ENCODE measurements at regions not wholly inside any gene's neighbourhood (a gene's known extent, or its start where the extent isn't known, plus 50 kb on each side); places are given as distances from the start of the nearest gene placed in this dataset.
A peak's percentile ranks its signal among the peaks of the same experiment; 100 is the strongest.

- TF ChIP-seq CTCF (IDR thresholded peaks at IDR 0.05) = no peak
Measured at GRCh38 chr13:104320446-104320845, 1254.2 kb upstream of the SLC10A2 start.

GRCh38 chr13:104318121-104318520 lies 1251.9 kb upstream of the SLC10A2 start:
- TF ChIP-seq CTCF (IDR thresholded peaks at IDR 0.05) = peak; percentile 70

GRCh38 chr13:104315606-104316005 lies 1249.4 kb upstream of the SLC10A2 start:
- TF ChIP-seq CTCF (IDR thresholded peaks at IDR 0.05) = no peak

- TF ChIP-seq CTCF (IDR thresholded peaks at IDR 0.05) = no peak
Measured at GRCh38 chr13:104314926-104315535, 1248.8 kb upstream of the SLC10A2 start.

DNA sequence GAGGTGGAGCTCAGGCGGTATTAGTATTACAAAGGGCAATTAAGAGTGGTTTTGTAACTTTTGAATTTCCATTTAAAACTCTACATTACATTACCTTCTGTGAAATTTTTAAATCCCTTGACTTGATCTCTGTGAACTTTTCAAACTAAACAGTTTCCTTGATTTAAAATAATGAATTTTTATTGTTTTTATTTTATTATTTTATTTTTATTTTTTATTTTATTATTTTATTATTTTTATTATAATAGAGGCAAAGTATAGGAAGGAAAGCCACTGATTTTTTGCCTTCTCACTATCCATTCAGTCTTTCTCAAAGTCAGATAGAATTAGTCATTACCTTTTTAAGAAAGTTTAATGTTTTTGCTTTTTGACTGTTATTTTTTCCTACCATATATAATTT lies 1248.1 kb upstream of the SLC10A2 start:
- no peak for TF ChIP-seq CTCF (IDR thresholded peaks at IDR 0.05)

DNA sequence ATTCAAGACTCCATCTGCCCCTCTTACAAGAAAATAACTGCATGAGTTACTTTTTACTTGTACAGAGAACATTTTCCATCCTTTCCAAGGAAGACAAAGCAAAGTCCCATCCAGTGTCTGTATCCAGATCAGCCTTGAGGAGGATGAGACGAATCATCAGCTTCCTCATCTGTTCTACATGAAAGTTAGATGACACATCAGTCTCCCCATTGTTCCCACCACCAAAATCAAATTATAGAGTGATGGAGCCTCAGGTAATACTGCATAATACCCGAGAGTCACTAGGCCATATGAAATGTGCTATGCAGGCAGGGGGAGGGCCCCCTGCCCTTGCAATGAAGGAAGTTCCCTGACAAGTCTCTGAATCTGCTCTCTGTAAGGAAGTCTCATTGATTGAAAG lies 1244.6 kb upstream of the SLC10A2 start:
- TF ChIP-seq CTCF (IDR thresholded peaks at IDR 0.05) = no peak

DNA sequence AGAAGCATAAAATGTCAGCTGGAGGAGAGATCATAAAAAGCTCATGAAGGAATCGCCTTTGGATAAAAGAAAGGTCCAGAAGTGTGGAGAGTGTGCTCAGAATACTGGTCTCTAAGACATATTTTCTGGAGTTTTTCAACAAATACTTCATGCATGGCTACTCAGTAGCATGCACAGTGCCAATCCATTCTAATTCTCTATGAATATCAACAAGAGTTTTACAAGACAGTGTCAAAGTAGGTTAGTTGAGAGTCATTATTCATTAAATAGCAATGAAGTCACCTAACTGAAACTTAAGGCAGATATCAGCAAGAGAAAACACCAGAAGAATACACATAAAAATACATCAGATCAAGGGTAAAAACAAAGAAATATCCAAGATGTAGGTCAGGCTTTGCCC lies 1243.2 kb upstream of the SLC10A2 start:
- no peak for TF ChIP-seq CTCF (IDR thresholded peaks at IDR 0.05)
